ENCODE measurements at regions not wholly inside any gene's neighbourhood (a gene's known extent, or its start where the extent isn't known, plus 50 kb on each side); places are given as distances from the start of the nearest gene placed in this dataset.
"Not testable (repeated sequence)": the region's sequence is repeated elsewhere in the genome, so short reads cannot be mapped to it uniquely, and the experiment has no call there.

GRCh38 chr7:57220746-57221145 lies 88.5 kb upstream of the ZNF479 start:
- Histone ChIP-seq H3K4me2 (ENCODE audit: low read length) (no peak overlapping the region), H4K20me1 (ENCODE audit: insufficient read depth, low read length) (no peaks in the 10 kb centered on the region), H3K79me2 (ENCODE audit: low read length) (no peaks in the 10 kb centered on the region), H2AFZ (ENCODE audit: low read depth, low read length) (no peak overlapping the region), H3K36me3 (replicated peaks; ENCODE audit: low read depth, low read length) (no peaks in the 10 kb centered on the region), H3K4me1 (ENCODE audit: low read length) (no peaks in the 10 kb centered on the region), H3K9me3 (ENCODE audit: insufficient read depth, low read length) (no peaks in the 10 kb centered on the region), H3K4me3 (ENCODE audit: low read length) (no peak overlapping the region), H3K27ac (ENCODE audit: low read length) (no peak overlapping the region), H3K9ac (ENCODE audit: low read length) (no peak overlapping the region), H3K27me3 (ENCODE audit: low read depth, low read length) (no peaks in the 10 kb centered on the region)
- TF ChIP-seq EZH2phosphoT487 (IDR thresholded peaks at IDR 0.05; ENCODE audit: low read depth) (no peak), CTCF (IDR thresholded peaks at IDR 0.05; ENCODE audit: low read depth, low read length) (no peak)

GRCh38 chr7:57225666-57226065 lies 93.4 kb upstream of the ZNF479 start:
- no peaks in the 10 kb centered on the region for H3K79me2 ChIP-seq (ENCODE audit: low read length)
- no peaks in the 10 kb centered on the region for H3K27me3 ChIP-seq (ENCODE audit: low read depth, low read length)
- H3K36me3 ChIP-seq (replicated peaks; ENCODE audit: low read depth, low read length): no peaks in the 10 kb centered on the region
- no peaks in the 10 kb centered on the region for H3K9me3 ChIP-seq (ENCODE audit: insufficient read depth, low read length)
- H3K4me3 ChIP-seq (ENCODE audit: low read length): no peak overlapping the region
- no peak overlapping the region for H2AFZ ChIP-seq (ENCODE audit: low read depth, low read length)
- H3K27ac ChIP-seq (ENCODE audit: low read length): no peak overlapping the region
- TF ChIP-seq EZH2phosphoT487 (IDR thresholded peaks at IDR 0.05; ENCODE audit: low read depth) (no peak), CTCF (IDR thresholded peaks at IDR 0.05; ENCODE audit: low read depth, low read length) (no peak)
- H3K4me2 ChIP-seq (ENCODE audit: low read length): no peak overlapping the region
- H3K9ac ChIP-seq (ENCODE audit: low read length): no peak overlapping the region
- no peaks in the 10 kb centered on the region for H4K20me1 ChIP-seq (ENCODE audit: insufficient read depth, low read length)
- no peaks in the 10 kb centered on the region for H3K4me1 ChIP-seq (ENCODE audit: low read length)

- H3K4me1 ChIP-seq (ENCODE audit: low read length); H3K4me2 ChIP-seq (ENCODE audit: low read length); H3K27me3 ChIP-seq (ENCODE audit: low read depth, low read length); H3K36me3 ChIP-seq (replicated peaks; ENCODE audit: low read depth, low read length); H3K27ac ChIP-seq (ENCODE audit: low read length); H4K20me1 ChIP-seq (ENCODE audit: insufficient read depth, low read length); H3K9me3 ChIP-seq (ENCODE audit: insufficient read depth, low read length); H3K4me3 ChIP-seq (ENCODE audit: low read length); H2AFZ ChIP-seq (ENCODE audit: low read depth, low read length); H3K9ac ChIP-seq (ENCODE audit: low read length); H3K79me2 ChIP-seq (ENCODE audit: low read length): not testable (repeated sequence)
Observed at GRCh38 chr7:57241236-57241635, 109.0 kb upstream of the ZNF479 start.

- not testable (repeated sequence) for H3K79me2 ChIP-seq (ENCODE audit: low read length); H3K27ac ChIP-seq (ENCODE audit: low read length)
Observed at GRCh38 chr7:57243551-57243950, 111.3 kb upstream of the ZNF479 start.

GRCh38 chr7:57244345-57244980 lies 112.2 kb upstream of the ZNF479 start:
- not testable (repeated sequence) for H3K4me1 ChIP-seq (ENCODE audit: low read length); H3K4me3 ChIP-seq (ENCODE audit: low read length); H2AFZ ChIP-seq (ENCODE audit: low read depth, low read length); H3K79me2 ChIP-seq (ENCODE audit: low read length); H3K27ac ChIP-seq (ENCODE audit: low read length); H3K9ac ChIP-seq (ENCODE audit: low read length); H3K9me3 ChIP-seq (ENCODE audit: insufficient read depth, low read length); H3K4me2 ChIP-seq (ENCODE audit: low read length); H3K27me3 ChIP-seq (ENCODE audit: low read depth, low read length); H4K20me1 ChIP-seq (ENCODE audit: insufficient read depth, low read length); H3K36me3 ChIP-seq (replicated peaks; ENCODE audit: low read depth, low read length)

More at GRCh38 chr7:57243551-57243950, 111.3 kb upstream of the ZNF479 start:
- not testable (repeated sequence) for H3K9ac ChIP-seq (ENCODE audit: low read length); H4K20me1 ChIP-seq (ENCODE audit: insufficient read depth, low read length); H3K36me3 ChIP-seq (replicated peaks; ENCODE audit: low read depth, low read length); H2AFZ ChIP-seq (ENCODE audit: low read depth, low read length); H3K4me3 ChIP-seq (ENCODE audit: low read length); H3K9me3 ChIP-seq (ENCODE audit: insufficient read depth, low read length); H3K4me1 ChIP-seq (ENCODE audit: low read length); H3K4me2 ChIP-seq (ENCODE audit: low read length); H3K27me3 ChIP-seq (ENCODE audit: low read depth, low read length)

Measured in OCI-LY3 (cell line).